Right renal cortex interstitium (tissue), 3 donors: ENCODE measurements at regions not wholly inside any gene's neighbourhood (a gene's known extent, or its start where the extent isn't known, plus 50 kb on each side); places are given as distances from the start of the nearest gene placed in this dataset.
"Not testable (repeated sequence)": the region's sequence is repeated elsewhere in the genome, so short reads cannot be mapped to it uniquely, and the experiment has no call there.

Experiments used
- DNase-seq, 3 donors: peaks; one replicate each; pipeline ENCODE4 v3.0.0-alpha.2; 2013; ENCODE audit warnings: low read depth in 3 of 3, low spot score in 2 of 3

GRCh38 chr5:14054965-14055963, 87.9 kb upstream of the TRIO start:
- DNase-seq: no peak

- DNase-seq: no peak
These were observed 88.9 kb upstream of the TRIO start for GRCh38 chr5:14054111-14054854.

GRCh38 chr5:14050821-14051220, 92.3 kb upstream of the TRIO start:
- no peak for DNase-seq

- no peak for DNase-seq
These were observed 94.7 kb upstream of the TRIO start for GRCh38 chr5:14048434-14048833.

GRCh38 chr5:14041528-14042192, 97.2 kb upstream of the DNAH5 start:
- no peak for DNase-seq

- no peak for DNase-seq
These were observed 96.1 kb upstream of the DNAH5 start for GRCh38 chr5:14040542-14040941.

- no peak for DNase-seq
These were observed 95.1 kb upstream of the DNAH5 start for GRCh38 chr5:14039576-14039975.

GRCh38 chr5:14039063-14039462, 94.6 kb upstream of the DNAH5 start:
- no peak for DNase-seq

- DNase-seq: no peak
These were observed 94.0 kb upstream of the DNAH5 start for GRCh38 chr5:14038341-14038959.

GRCh38 chr5:14036947-14037346, 92.5 kb upstream of the DNAH5 start:
- no peak for DNase-seq

GRCh38 chr5:14036514-14036913, 92.0 kb upstream of the DNAH5 start:
- no peak for DNase-seq

GRCh38 chr5:14035859-14036503, 91.5 kb upstream of the DNAH5 start:
- DNase-seq: peak in 2 of 3 donors; percentile 41 to 58

GRCh38 chr5:14034963-14035362, 90.5 kb upstream of the DNAH5 start:
- no peak for DNase-seq

- no peak for DNase-seq
These were observed 88.4 kb upstream of the DNAH5 start for GRCh38 chr5:14032918-14033317.

- DNase-seq: no peak
These were observed 84.6 kb upstream of the DNAH5 start for GRCh38 chr5:14028938-14029584.

- DNase-seq: no peak
These were observed 83.7 kb upstream of the DNAH5 start for GRCh38 chr5:14028188-14028587.

- no peak for DNase-seq
These were observed 81.2 kb upstream of the DNAH5 start for GRCh38 chr5:14025569-14026286.

GRCh38 chr5:14022971-14023370, 78.5 kb upstream of the DNAH5 start:
- no peak for DNase-seq

- not testable (repeated sequence) for DNase-seq
These were observed 76.5 kb upstream of the DNAH5 start for GRCh38 chr5:14020944-14021343.
